Stomach (tissue), 8 donors: ENCODE measurements at regions not wholly inside any gene's neighbourhood (a gene's known extent, or its start where the extent isn't known, plus 50 kb on each side); places are given as distances from the start of the nearest gene placed in this dataset.

Source experiments
- DNase-seq, 2 donors: peaks; one replicate each; pipeline versions ENCODE4 v3.0.0 to v3.0.0-alpha.2; 2013 to 2019
- H3K27ac ChIP-seq, 5 donors: fragments of 200-600 bp in 4 of 5; sonication (generic) in 4 of 5; one replicate each; pipeline ENCODE4 v1.5.1; 2013 to 2019; ENCODE audit warnings: mild to moderate bottlenecking in 1 of 5, moderate library complexity in 1 of 5
- H3K27me3 ChIP-seq, 3 donors: fragments of 200-600 bp; sonication (generic); one replicate each; pipeline ENCODE4 v1.5.1; 2017 to 2019; ENCODE audit warnings: mixed run types in 1 of 3
- H3K36me3 ChIP-seq, 4 donors: fragments of 200-600 bp; sonication (generic); 1 replicate in 3 of 4; 2 replicates in 1 of 4; pipeline ENCODE4 v1.5.1; 2016 to 2019
- H3K4me1 ChIP-seq, 4 donors: fragments of 200-600 bp; sonication (generic); one replicate each; pipeline ENCODE4 v1.5.1; 2016 to 2019
- H3K4me3 ChIP-seq, 4 donors: fragments of 200-600 bp; sonication (generic) in 3 of 4; one replicate each; pipeline ENCODE4 v1.5.1; 2016 to 2019; ENCODE audit warnings: mild to moderate bottlenecking in 1 of 4
- H3K9me3 ChIP-seq, 4 donors: fragments of 200-600 bp; sonication (generic); one replicate each; pipeline ENCODE4 v1.5.1; 2016 to 2019
- CTCF ChIP-seq, 7 experiments: fragments of 450-650 bp in 4 of 7; fragments of 200-600 bp in 3 of 7; sonication (generic) in 3 of 7; IDR thresholded peaks; one replicate each; pipeline ENCODE4 v1.5.1; 2016 to 2019; ENCODE audit warnings: antibody characterized with exemption in 7 of 7, control low read depth in 2 of 7, mild to moderate bottlenecking in 1 of 7
- EP300 ChIP-seq: sonication (generic); formaldehyde crosslinking; IDR thresholded peaks from one replicate; pipeline ENCODE4 v1.6.1; 2017; ENCODE audit warnings: antibody characterized with exemption
- POLR2A ChIP-seq, 4 donors: fragments of 450-650 bp; IDR thresholded peaks; one replicate each; pipeline ENCODE4 v1.6.1; 2016; ENCODE audit warnings: antibody characterized with exemption in 4 of 4, control low read depth in 2 of 4, mild to moderate bottlenecking in 1 of 4, moderate library complexity in 1 of 4
- POLR2AphosphoS5 ChIP-seq, 3 donors: sonication (generic); formaldehyde crosslinking; IDR thresholded peaks; one replicate each; pipeline ENCODE4 v1.6.1; 2016; ENCODE audit warnings: antibody characterized with exemption in 3 of 3
- WGBS, 5 donors: extraction: QIAGEN DNeasy Blood & Tissue Kit in 3 of 5; methylation state at CpG; one replicate each; pipeline versions ENCODE4 v1.1.5 to v1.1.7; 2013 to 2018; 5-methylcytosine and 5-hydroxymethylcytosine counted together
- intact Hi-C: fragments of 100-400 bp; cut with DNase I; formaldehyde crosslinking; loops from one replicate; pipeline ENCODE4 v1.15.1; 2023; ENCODE audit warnings: low total_unique reads
- donor health status: healthy with polysubstance abuse.
- donor health status: Bipolar disorder and iron deficiency.
- donor health status: healthy.

- H3K27me3 ChIP-seq, result peaks cover 0 to 5% (median 0%) of the 10 kb centered on the region in 3 donors
- no peaks in the 10 kb centered on the region for H3K9me3 ChIP-seq
- no peak for DNase-seq
- no peaks in the 10 kb centered on the region for H3K4me1 ChIP-seq
- no peaks in the 10 kb centered on the region for H3K36me3 ChIP-seq
- H3K27ac ChIP-seq, result no peak overlapping the region
- intact Hi-C loops, result no loop called here
- TF ChIP-seq EP300 (no peak), POLR2A (IDR thresholded peaks at IDR 0.05) (no peak), CTCF (IDR thresholded peaks at IDR 0.05) (no peak), POLR2AphosphoS5 (IDR thresholded peaks at IDR 0.05) (no peak)
- 74 to 83% (median 82%) methylated on average over 7 of the region's 7 CpGs for WGBS, 5 donors
- H3K4me3 ChIP-seq, result no peak overlapping the region
Observed at GRCh38 chr7:25527665-25528170, 299.4 kb upstream of the NPVF start.

GRCh38 chr7:25529320-25529719 is 301.0 kb upstream of the NPVF start:
- 77 to 95% (median 89%) methylated on average over 15 of the region's 15 CpGs for WGBS, 5 donors
- intact Hi-C loops, result no loop called here

GRCh38 chr7:25536851-25537250 is 308.6 kb upstream of the NPVF start:
- H3K36me3 ChIP-seq, result no peaks in the 10 kb centered on the region
- intact Hi-C loops, result no loop called here
- no peak for TF ChIP-seq POLR2A (IDR thresholded peaks at IDR 0.05)
- TF ChIP-seq POLR2AphosphoS5 (IDR thresholded peaks at IDR 0.05), result no peak
- TF ChIP-seq EP300, result no peak
- no peak for TF ChIP-seq CTCF (IDR thresholded peaks at IDR 0.05)
- whole genome bisulfite sequencing, 5 donors, result 62 to 75% (median 71%) methylated on average over 4 of the region's 4 CpGs
- H3K4me1 ChIP-seq, result peaks cover 0 to 7% (median 0%) of the 10 kb centered on the region in 4 donors
- peak overlapping the region in 1 of 5 donors; percentile 44 for H3K27ac ChIP-seq
- DNase-seq, result no peak
- H3K9me3 ChIP-seq, result no peaks in the 10 kb centered on the region
- H3K27me3 ChIP-seq, result peaks cover 0 to 4% (median 0%) of the 10 kb centered on the region in 3 donors
- H3K4me3 ChIP-seq, result no peak overlapping the region

More at GRCh38 chr7:25529320-25529719, 301.0 kb upstream of the NPVF start:
- no peaks in the 10 kb centered on the region for H3K9me3 ChIP-seq
- H3K4me3 ChIP-seq, result no peak overlapping the region
- H3K27me3 ChIP-seq, result peaks cover 0 to 5% (median 0%) of the 10 kb centered on the region in 3 donors
- H3K27ac ChIP-seq, result no peak overlapping the region
- H3K4me1 ChIP-seq, result no peaks in the 10 kb centered on the region
- no peaks in the 10 kb centered on the region for H3K36me3 ChIP-seq
- DNase-seq, result no peak
- TF ChIP-seq EP300 (no peak), POLR2AphosphoS5 (IDR thresholded peaks at IDR 0.05) (no peak), POLR2A (IDR thresholded peaks at IDR 0.05) (no peak), CTCF (IDR thresholded peaks at IDR 0.05) (no peak)

GRCh38 chr7:25537662-25538375 is 309.5 kb upstream of the NPVF start:
- Histone ChIP-seq H3K36me3 (no peaks in the 10 kb centered on the region), H3K4me1 (peaks cover 0 to 7% (median 0%) of the 10 kb centered on the region in 4 donors), H3K4me3 (no peak overlapping the region), H3K27ac (peak overlapping the region in 2 of 5 donors; percentile 6 to 44), H3K27me3 (peaks cover 0 to 4% (median 0%) of the 10 kb centered on the region in 3 donors), H3K9me3 (no peaks in the 10 kb centered on the region)
- intact Hi-C loops, result no loop called here
- no peak for DNase-seq
- WGBS, 5 donors, result 57 to 74% (median 63%) methylated on average over 3 of the region's 3 CpGs
- TF ChIP-seq POLR2A (IDR thresholded peaks at IDR 0.05) (no peak), CTCF (IDR thresholded peaks at IDR 0.05) (no peak), EP300 (no peak), POLR2AphosphoS5 (IDR thresholded peaks at IDR 0.05) (no peak)
